Loucy (cell line): ENCODE measurements at regions not wholly inside any gene's neighbourhood (a gene's known extent, or its start where the extent isn't known, plus 50 kb on each side); places are given as distances from the start of the nearest gene placed in this dataset.

Source experiments
- H2AFZ ChIP-seq: fragments of 200-600 bp; sonication (generic); 2 replicates; pipeline ENCODE4 v1.6.0; 2016; ENCODE audit warnings: antibody characterized with exemption, mild to moderate bottlenecking, low read length, moderate library complexity
- H3F3A ChIP-seq: fragments of 200-600 bp; 2 replicates; pipeline ENCODE4 v1.6.0; 2016; ENCODE audit warnings: antibody characterized with exemption, low read depth, mild to moderate bottlenecking
- H3K27me3 ChIP-seq: fragments of 200-600 bp; sonication (generic); 2 replicates; pipeline ENCODE4 v1.6.1; 2014; ENCODE audit warnings: low read length, mild to moderate bottlenecking; ENCODE audit not compliant: insufficient read depth, poor library complexity, severe bottlenecking
- H3K36me3 ChIP-seq: fragments of 200-600 bp; sonication (generic); 2 replicates; pipeline ENCODE4 v1.6.1; 2016; ENCODE audit warnings: low read length; ENCODE audit not compliant: insufficient read depth
- H3K4me1 ChIP-seq: fragments of 200-600 bp; sonication (generic); 2 replicates; pipeline ENCODE4 v1.5.1; 2014; ENCODE audit warnings: low read length, mild to moderate bottlenecking; ENCODE audit not compliant: insufficient read depth, poor library complexity, severe bottlenecking
- H3K4me2 ChIP-seq: fragments of 200-600 bp; sonication (generic); 2 replicates; pipeline ENCODE4 v1.6.0; 2014; ENCODE audit warnings: antibody characterized with exemption, low read length, low read depth, mild to moderate bottlenecking; ENCODE audit not compliant: poor library complexity, severe bottlenecking
- H3K4me3 ChIP-seq: fragments of 200-600 bp; sonication (generic); 2 replicates; pipeline ENCODE4 v1.5.1; 2014; ENCODE audit warnings: low read length, mild to moderate bottlenecking, mixed read lengths; ENCODE audit not compliant: poor library complexity, severe bottlenecking
- H3K79me2 ChIP-seq: fragments of 200-600 bp; sonication (generic); 2 replicates; pipeline ENCODE4 v1.6.1; 2014; ENCODE audit warnings: low read length; ENCODE audit not compliant: insufficient read depth
- H3K9ac ChIP-seq: fragments of 200-600 bp; sonication (generic); 2 replicates; pipeline ENCODE4 v1.6.0; 2014; ENCODE audit warnings: mild to moderate bottlenecking, low read depth, low read length, moderate library complexity; ENCODE audit not compliant: poor library complexity, severe bottlenecking
- H3K9me2 ChIP-seq: fragments of 200-600 bp; sonication (generic); replicated peaks from 2 replicates; pipeline ENCODE4 v1.6.1; 2016; ENCODE audit warnings: low read depth, low read length, mixed read lengths
- H3K9me3 ChIP-seq: fragments of 200-600 bp; sonication (generic); 2 replicates; pipeline ENCODE4 v1.6.1; 2014; ENCODE audit warnings: mild to moderate bottlenecking, antibody characterized with exemption, low read length, low read depth; ENCODE audit not compliant: insufficient read depth
- H4K20me1 ChIP-seq: fragments of 200-600 bp; sonication (generic); 2 replicates; pipeline ENCODE4 v1.6.0; 2014; ENCODE audit warnings: antibody characterized with exemption, low read length, mild to moderate bottlenecking; ENCODE audit not compliant: insufficient read depth, poor library complexity, severe bottlenecking
- CTCF ChIP-seq: fragments of 200-600 bp; sonication (generic); conservative IDR thresholded peaks from 2 replicates; pipeline ENCODE4 v1.5.1; 2014; ENCODE audit warnings: mild to moderate bottlenecking, antibody characterized with exemption, low read length
- EZH2phosphoT487 ChIP-seq: fragments of 200-600 bp; IDR thresholded peaks from 2 replicates; pipeline ENCODE4 v1.6.1; 2018; ENCODE audit warnings: antibody characterized with exemption, mild to moderate bottlenecking, moderate library complexity, borderline replicate concordance

- Histone ChIP-seq H4K20me1 (no peaks in the 10 kb centered on the region), H3K79me2 (no peaks in the 10 kb centered on the region), H3K4me1 (no peaks in the 10 kb centered on the region), H3K9me3 (no peaks in the 10 kb centered on the region), H3K27me3 (no peaks in the 10 kb centered on the region), H3K36me3 (no peaks in the 10 kb centered on the region), H3K4me2 (no peak overlapping the region), H3F3A (no peaks in the 10 kb centered on the region), H3K9ac (no peak overlapping the region), H2AFZ (no peak overlapping the region), H3K4me3 (no peak overlapping the region), H3K9me2 (no peaks in the 10 kb centered on the region)
- no peak for TF ChIP-seq EZH2phosphoT487
- TF ChIP-seq CTCF: no peak
These were observed 239.7 kb upstream of the MKLN1 start for GRCh38 chr7:131087756-131088658.

- Histone ChIP-seq H3K9me2 (no peaks in the 10 kb centered on the region), H3K36me3 (no peaks in the 10 kb centered on the region), H3K79me2 (no peaks in the 10 kb centered on the region), H3K9me3 (no peaks in the 10 kb centered on the region), H3K4me3 (no peak overlapping the region), H3K4me2 (no peak overlapping the region), H3K27me3 (no peaks in the 10 kb centered on the region), H2AFZ (no peak overlapping the region), H3F3A (no peaks in the 10 kb centered on the region), H3K4me1 (no peaks in the 10 kb centered on the region), H3K9ac (no peak overlapping the region), H4K20me1 (no peaks in the 10 kb centered on the region)
- no peak for TF ChIP-seq EZH2phosphoT487
- TF ChIP-seq CTCF: no peak
These were observed 237.5 kb upstream of the MKLN1 start for GRCh38 chr7:131090188-131090587.

GRCh38 chr7:131090886-131091692, 236.6 kb upstream of the MKLN1 start:
- H3K4me2 ChIP-seq: no peak overlapping the region
- H2AFZ ChIP-seq: no peak overlapping the region
- H3K9me3 ChIP-seq: no peaks in the 10 kb centered on the region
- H3K27me3 ChIP-seq: no peaks in the 10 kb centered on the region
- H3K4me3 ChIP-seq: no peak overlapping the region
- H4K20me1 ChIP-seq: no peaks in the 10 kb centered on the region
- no peaks in the 10 kb centered on the region for H3K9me2 ChIP-seq
- H3K36me3 ChIP-seq: no peaks in the 10 kb centered on the region
- no peaks in the 10 kb centered on the region for H3F3A ChIP-seq
- no peak for TF ChIP-seq EZH2phosphoT487
- TF ChIP-seq CTCF: no peak
- no peaks in the 10 kb centered on the region for H3K79me2 ChIP-seq
- H3K4me1 ChIP-seq: no peaks in the 10 kb centered on the region
- H3K9ac ChIP-seq: no peak overlapping the region
